ENCODE measurements at regions not wholly inside any gene's neighbourhood (a gene's known extent, or its start where the extent isn't known, plus 50 kb on each side); places are given as distances from the start of the nearest gene placed in this dataset.
"Not testable (repeated sequence)": the region's sequence is repeated elsewhere in the genome, so short reads cannot be mapped to it uniquely, and the experiment has no call there.

GRCh38 chr5:155147222-155147621 is 133.7 kb downstream of the KIF4B start:
- TF ChIP-seq CTCF (IDR thresholded peaks at IDR 0.05; ENCODE audit: low read depth, low read length), result peak; percentile 18

GRCh38 chr5:155148694-155149093 is 135.1 kb downstream of the KIF4B start:
- TF ChIP-seq CTCF (IDR thresholded peaks at IDR 0.05; ENCODE audit: low read depth, low read length), result no peak
- no peak for DNase-seq (ENCODE audit: extremely low read depth, low read depth)

More at GRCh38 chr5:155147222-155147621, 133.7 kb downstream of the KIF4B start:
- no peak for DNase-seq (ENCODE audit: extremely low read depth, low read depth)

GRCh38 chr5:155150012-155150411 is 136.5 kb downstream of the KIF4B start:
- no peak for DNase-seq (ENCODE audit: extremely low read depth, low read depth)
- no peak for TF ChIP-seq CTCF (IDR thresholded peaks at IDR 0.05; ENCODE audit: low read depth, low read length)

GRCh38 chr5:155154973-155155372 is 141.4 kb downstream of the KIF4B start:
- no peak for DNase-seq (ENCODE audit: extremely low read depth, low read depth)

DNA sequence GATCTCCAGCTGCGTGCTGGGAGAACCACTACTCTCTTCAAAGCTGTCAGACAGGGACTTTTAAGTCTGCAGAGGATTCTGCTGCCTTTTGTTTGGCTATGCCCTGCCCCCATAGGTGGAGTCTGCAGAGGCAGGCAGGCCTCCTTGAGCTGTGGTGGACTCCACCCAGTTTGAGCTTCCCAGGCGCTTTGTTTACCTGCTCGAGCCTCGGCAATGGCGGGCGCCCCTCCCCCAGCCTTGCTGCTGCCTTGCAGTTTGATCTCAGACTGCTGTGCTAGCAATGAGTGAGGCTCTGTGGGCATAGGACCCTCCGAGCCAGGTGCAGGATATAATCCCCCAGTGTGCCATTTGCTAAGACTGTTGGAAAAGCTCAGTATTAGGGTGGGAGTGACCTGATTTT is 149.5 kb downstream of the KIF4B start:
- DNase-seq (ENCODE audit: extremely low read depth, low read depth), result not testable (repeated sequence)

More at GRCh38 chr5:155154973-155155372, 141.4 kb downstream of the KIF4B start:
- no peak for TF ChIP-seq CTCF (IDR thresholded peaks at IDR 0.05; ENCODE audit: low read depth, low read length)

DNA sequence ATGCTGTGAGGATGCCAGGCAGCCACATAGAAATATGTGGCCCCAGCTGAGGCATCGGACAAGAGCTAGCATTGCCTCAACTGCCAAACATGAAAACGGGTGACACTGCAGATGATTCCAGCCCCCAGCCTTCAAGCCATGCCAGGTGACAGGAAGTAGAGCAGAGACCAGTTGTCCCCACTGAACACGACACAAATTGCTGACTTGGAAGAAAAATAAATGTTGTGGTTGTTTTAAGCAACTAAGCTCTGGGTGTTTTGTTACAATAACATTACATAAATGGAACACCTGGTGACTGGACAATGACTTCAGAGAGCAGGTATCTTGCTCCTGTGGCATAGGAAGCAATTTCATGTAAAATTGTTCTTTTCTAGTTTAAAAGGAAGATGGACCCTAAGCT is 154.2 kb downstream of the KIF4B start:
- no peak for DNase-seq (ENCODE audit: extremely low read depth, low read depth)
- no peak for TF ChIP-seq CTCF (IDR thresholded peaks at IDR 0.05; ENCODE audit: low read depth, low read length)

- no peak for DNase-seq (ENCODE audit: extremely low read depth, low read depth)
- TF ChIP-seq CTCF (IDR thresholded peaks at IDR 0.05; ENCODE audit: low read depth, low read length), result no peak
Observed at GRCh38 chr5:155181542-155181941, 168.0 kb downstream of the KIF4B start.

- no peak for TF ChIP-seq CTCF (IDR thresholded peaks at IDR 0.05; ENCODE audit: low read depth, low read length)
- DNase-seq (ENCODE audit: extremely low read depth, low read depth), result no peak
Observed at GRCh38 chr5:155189476-155189875, 175.9 kb downstream of the KIF4B start.

Data from AG09319 (cell line).